ENCODE measurements at regions not wholly inside any gene's neighbourhood (a gene's known extent, or its start where the extent isn't known, plus 50 kb on each side); places are given as distances from the start of the nearest gene placed in this dataset.

DNA sequence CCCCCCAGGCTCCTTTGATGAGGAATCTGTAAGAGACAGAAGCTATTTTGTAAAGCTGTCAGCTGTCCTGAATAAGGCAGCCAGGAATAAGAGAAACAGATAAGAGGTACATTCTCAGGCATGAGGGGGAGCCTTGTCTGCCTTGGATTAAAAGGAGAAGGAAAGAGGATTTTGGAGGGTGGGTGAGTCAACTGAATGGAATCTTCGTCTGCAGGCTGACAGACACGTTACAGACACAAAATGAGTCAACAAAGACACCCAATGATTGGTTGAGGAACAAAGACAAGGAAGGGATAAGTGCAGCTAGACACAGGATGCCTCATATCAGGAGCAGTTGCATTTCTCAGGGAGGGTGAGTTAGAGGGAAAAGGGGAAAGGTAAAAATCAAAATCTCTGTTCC, 162.5 kb downstream of the OLFM4 start:
- no peaks in the 10 kb centered on the region for H3K9me2 ChIP-seq (replicated peaks; ENCODE audit: insufficient read depth)
- no peaks in the 10 kb centered on the region for H3K36me3 ChIP-seq (replicated peaks; ENCODE audit: insufficient read depth, low read depth)
- peak; percentile 33 for DNase-seq (ENCODE audit: low spot score)
- no peak overlapping the region for H3K27ac ChIP-seq
- H3K79me2 ChIP-seq = no peaks in the 10 kb centered on the region
- H2AFZ ChIP-seq = no peak overlapping the region
- no peaks in the 10 kb centered on the region for H4K20me1 ChIP-seq (ENCODE audit: insufficient read depth, poor library complexity, severe bottlenecking)
- TF ChIP-seq EZH2 (IDR thresholded peaks at IDR 0.05; ENCODE audit: borderline replicate concordance) (no peak), EZH2phosphoT487 (IDR thresholded peaks at IDR 0.05; ENCODE audit: low read depth, severe bottlenecking, unreplicated experiment) (no peak)
- TF ChIP-seq, protein P1, sequence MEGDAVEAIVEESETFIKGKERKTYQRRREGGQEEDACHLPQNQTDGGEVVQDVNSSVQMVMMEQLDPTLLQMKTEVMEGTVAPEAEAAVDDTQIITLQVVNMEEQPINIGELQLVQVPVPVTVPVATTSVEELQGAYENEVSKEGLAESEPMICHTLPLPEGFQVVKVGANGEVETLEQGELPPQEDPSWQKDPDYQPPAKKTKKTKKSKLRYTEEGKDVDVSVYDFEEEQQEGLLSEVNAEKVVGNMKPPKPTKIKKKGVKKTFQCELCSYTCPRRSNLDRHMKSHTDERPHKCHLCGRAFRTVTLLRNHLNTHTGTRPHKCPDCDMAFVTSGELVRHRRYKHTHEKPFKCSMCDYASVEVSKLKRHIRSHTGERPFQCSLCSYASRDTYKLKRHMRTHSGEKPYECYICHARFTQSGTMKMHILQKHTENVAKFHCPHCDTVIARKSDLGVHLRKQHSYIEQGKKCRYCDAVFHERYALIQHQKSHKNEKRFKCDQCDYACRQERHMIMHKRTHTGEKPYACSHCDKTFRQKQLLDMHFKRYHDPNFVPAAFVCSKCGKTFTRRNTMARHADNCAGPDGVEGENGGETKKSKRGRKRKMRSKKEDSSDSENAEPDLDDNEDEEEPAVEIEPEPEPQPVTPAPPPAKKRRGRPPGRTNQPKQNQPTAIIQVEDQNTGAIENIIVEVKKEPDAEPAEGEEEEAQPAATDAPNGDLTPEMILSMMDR (IDR thresholded peaks at IDR 0.05; ENCODE audit: poor library complexity) = no peak
- H3K4me3 ChIP-seq = no peak overlapping the region
- H3K4me1 ChIP-seq (ENCODE audit: insufficient read depth) = peaks cover under 1% of the 10 kb centered on the region
- H3K9me3 ChIP-seq (ENCODE audit: low read depth) = no peaks in the 10 kb centered on the region
- no peaks in the 10 kb centered on the region for H3K27me3 ChIP-seq
- H3K4me2 ChIP-seq = no peak overlapping the region
- WGBS (ENCODE audit: low lambda C conversion rate, missing lambda C conversion rate) = 0% methylated on average over 2 of the region's 2 CpGs

DNA sequence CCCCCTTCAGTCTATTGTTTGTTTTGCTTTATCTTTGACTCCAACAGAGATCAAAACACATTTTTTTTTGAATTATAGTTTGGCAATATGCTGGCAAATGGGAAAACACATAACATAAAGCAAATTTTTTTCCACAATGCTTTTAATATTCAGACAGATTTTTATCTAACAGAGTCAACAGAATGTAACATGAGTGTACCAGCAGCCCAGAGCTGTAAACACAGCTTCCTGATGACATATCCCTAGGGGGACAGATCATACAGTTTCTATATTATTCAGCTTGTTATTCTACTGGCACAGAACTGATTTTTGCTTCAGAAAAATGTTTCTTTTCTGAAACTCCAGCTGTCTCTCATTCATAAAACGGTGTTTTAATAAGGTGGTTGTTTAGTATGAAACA, 168.8 kb downstream of the OLFM4 start:
- Histone ChIP-seq H3K4me1 (ENCODE audit: insufficient read depth) (peaks cover 7% of the 10 kb centered on the region), H3K9me3 (ENCODE audit: low read depth) (no peaks in the 10 kb centered on the region), H3K27me3 (peaks cover 31% of the 10 kb centered on the region), H3K36me3 (replicated peaks; ENCODE audit: insufficient read depth, low read depth) (no peaks in the 10 kb centered on the region), H3K79me2 (no peaks in the 10 kb centered on the region), H2AFZ (no peak overlapping the region), H3K9me2 (replicated peaks; ENCODE audit: insufficient read depth) (no peaks in the 10 kb centered on the region), H3K27ac (no peak overlapping the region), H3K4me3 (no peak overlapping the region), H3K4me2 (no peak overlapping the region), H4K20me1 (ENCODE audit: insufficient read depth, poor library complexity, severe bottlenecking) (no peaks in the 10 kb centered on the region)
- WGBS (ENCODE audit: low lambda C conversion rate, missing lambda C conversion rate) = 54% methylated on average over 1 of the region's 1 CpG
- DNase-seq (ENCODE audit: low spot score) = no peak
- TF ChIP-seq, protein P1 (IDR thresholded peaks at IDR 0.05; ENCODE audit: poor library complexity) = no peak
- TF ChIP-seq EZH2 (IDR thresholded peaks at IDR 0.05; ENCODE audit: borderline replicate concordance) = no peak
- no peak for TF ChIP-seq EZH2phosphoT487 (IDR thresholded peaks at IDR 0.05; ENCODE audit: low read depth, severe bottlenecking, unreplicated experiment)

DNA sequence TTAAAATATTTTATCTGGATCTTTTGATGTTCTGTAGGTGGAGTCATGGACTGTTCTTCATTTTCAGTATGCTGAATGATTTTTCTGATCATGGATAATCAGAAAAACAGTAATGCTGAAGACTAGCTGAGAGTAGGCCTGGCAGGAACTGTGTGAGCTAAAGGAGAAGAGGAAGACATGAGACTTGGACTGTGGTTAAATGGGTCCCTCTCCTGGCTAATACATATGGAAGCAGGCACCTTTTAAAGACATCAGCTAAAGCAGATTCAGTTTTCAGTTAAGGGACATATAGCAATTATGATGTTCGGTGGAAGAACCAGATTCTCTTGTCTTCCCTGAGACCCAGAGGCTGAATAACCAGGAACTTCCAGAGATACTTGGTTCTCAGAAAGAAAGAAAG, 169.4 kb downstream of the OLFM4 start:
- no peaks in the 10 kb centered on the region for H3K36me3 ChIP-seq (replicated peaks; ENCODE audit: insufficient read depth, low read depth)
- H3K4me1 ChIP-seq (ENCODE audit: insufficient read depth) = peaks cover 7% of the 10 kb centered on the region
- no peaks in the 10 kb centered on the region for H3K9me2 ChIP-seq (replicated peaks; ENCODE audit: insufficient read depth)
- H3K4me2 ChIP-seq = no peak overlapping the region
- H3K27ac ChIP-seq = no peak overlapping the region
- no peak for TF ChIP-seq EZH2phosphoT487 (IDR thresholded peaks at IDR 0.05; ENCODE audit: low read depth, severe bottlenecking, unreplicated experiment)
- TF ChIP-seq, protein P1 (IDR thresholded peaks at IDR 0.05; ENCODE audit: poor library complexity) = peak; percentile 29
- no peak for TF ChIP-seq EZH2 (IDR thresholded peaks at IDR 0.05; ENCODE audit: borderline replicate concordance)
- DNase-seq (ENCODE audit: low spot score) = no peak
- H3K27me3 ChIP-seq = peaks cover 36% of the 10 kb centered on the region
- H4K20me1 ChIP-seq (ENCODE audit: insufficient read depth, poor library complexity, severe bottlenecking) = no peaks in the 10 kb centered on the region
- H3K4me3 ChIP-seq = no peak overlapping the region
- H2AFZ ChIP-seq = no peak overlapping the region
- no peaks in the 10 kb centered on the region for H3K9me3 ChIP-seq (ENCODE audit: low read depth)
- WGBS (ENCODE audit: low lambda C conversion rate, missing lambda C conversion rate) = 70% methylated on average over 1 of the region's 1 CpG
- H3K79me2 ChIP-seq = no peaks in the 10 kb centered on the region

DNA sequence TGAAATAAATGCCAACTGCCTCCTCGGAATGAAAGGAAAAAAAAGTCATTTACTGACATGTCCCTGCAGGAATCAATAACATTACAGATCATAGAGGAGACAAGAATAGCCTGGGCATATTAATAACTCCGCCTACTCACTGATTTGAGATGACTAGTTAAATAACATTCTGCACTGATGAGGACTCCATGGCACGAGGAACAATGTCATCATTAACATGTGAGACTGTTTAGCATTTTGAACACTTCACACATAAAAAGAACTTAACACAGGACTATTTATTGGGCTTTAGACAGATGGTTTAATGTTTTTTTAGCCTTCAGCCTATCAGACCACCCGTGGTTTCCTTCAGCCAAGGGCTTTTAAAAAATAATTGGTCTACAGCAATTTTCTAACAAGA, 170.1 kb downstream of the OLFM4 start:
- H3K4me2 ChIP-seq = no peak overlapping the region
- no peak overlapping the region for H3K27ac ChIP-seq
- DNase-seq (ENCODE audit: low spot score) = no peak
- no peaks in the 10 kb centered on the region for H3K36me3 ChIP-seq (replicated peaks; ENCODE audit: insufficient read depth, low read depth)
- TF ChIP-seq EZH2 (IDR thresholded peaks at IDR 0.05; ENCODE audit: borderline replicate concordance) (no peak), EZH2phosphoT487 (IDR thresholded peaks at IDR 0.05; ENCODE audit: low read depth, severe bottlenecking, unreplicated experiment) (no peak)
- TF ChIP-seq, protein P1 (IDR thresholded peaks at IDR 0.05; ENCODE audit: poor library complexity) = no peak
- H3K4me1 ChIP-seq (ENCODE audit: insufficient read depth) = peaks cover 7% of the 10 kb centered on the region
- peaks cover 43% of the 10 kb centered on the region for H3K27me3 ChIP-seq
- H3K9me3 ChIP-seq (ENCODE audit: low read depth) = no peaks in the 10 kb centered on the region
- no peak overlapping the region for H3K4me3 ChIP-seq
- H3K9me2 ChIP-seq (replicated peaks; ENCODE audit: insufficient read depth) = no peaks in the 10 kb centered on the region
- no peaks in the 10 kb centered on the region for H4K20me1 ChIP-seq (ENCODE audit: insufficient read depth, poor library complexity, severe bottlenecking)
- H2AFZ ChIP-seq = no peak overlapping the region
- no peaks in the 10 kb centered on the region for H3K79me2 ChIP-seq
- WGBS (ENCODE audit: low lambda C conversion rate, missing lambda C conversion rate) = 53% methylated on average over 4 of the region's 4 CpGs
